SK-N-SH (cell line): ENCODE measurements at regions not wholly inside any gene's neighbourhood (a gene's known extent, or its start where the extent isn't known, plus 50 kb on each side); places are given as distances from the start of the nearest gene placed in this dataset.

ENCODE experiments used
- EP300 ChIP-seq, 2 experiments: IDR thresholded peaks; 2 replicates each; pipeline versions ENCODE4 v1.4.0 to v1.6.1; 2012; ENCODE audit warnings: borderline replicate concordance in 1 of 2, low read depth in 1 of 2, low read length in 1 of 2
- EZH2phosphoT487 ChIP-seq: fragments of 200-600 bp; sonication (generic); IDR thresholded peaks from 2 replicates; pipeline ENCODE4 v1.6.1; 2017; ENCODE audit warnings: low read depth, mixed run types, mild to moderate bottlenecking, antibody characterized with exemption, moderate library complexity, borderline replicate concordance
- JUND ChIP-seq: IDR thresholded peaks from 2 replicates; pipeline ENCODE4 v1.4.0; 2012
- MEF2A ChIP-seq: IDR thresholded peaks from 2 replicates; pipeline ENCODE4 v1.4.0; 2012; ENCODE audit warnings: low read depth, borderline replicate concordance
- REST ChIP-seq: IDR thresholded peaks from 2 replicates; pipeline ENCODE4 v1.6.1; 2012; ENCODE audit warnings: mild to moderate bottlenecking, low read depth, low read length, moderate library complexity
- TCF12 ChIP-seq: IDR thresholded peaks from 2 replicates; pipeline ENCODE4 v1.4.0; 2012
- TF ChIP-seq, protein P1 (sequence below): fragments of 200-600 bp; sonication (generic); IDR thresholded peaks from 2 replicates; pipeline ENCODE4 v1.6.1; 2017; ENCODE audit warnings: antibody characterized with exemption, mild to moderate bottlenecking, moderate library complexity
- TF ChIP-seq, protein P2 (sequence below): IDR thresholded peaks from 2 replicates; pipeline ENCODE4 v1.4.0; 2012; ENCODE audit warnings: low read depth

DNA sequence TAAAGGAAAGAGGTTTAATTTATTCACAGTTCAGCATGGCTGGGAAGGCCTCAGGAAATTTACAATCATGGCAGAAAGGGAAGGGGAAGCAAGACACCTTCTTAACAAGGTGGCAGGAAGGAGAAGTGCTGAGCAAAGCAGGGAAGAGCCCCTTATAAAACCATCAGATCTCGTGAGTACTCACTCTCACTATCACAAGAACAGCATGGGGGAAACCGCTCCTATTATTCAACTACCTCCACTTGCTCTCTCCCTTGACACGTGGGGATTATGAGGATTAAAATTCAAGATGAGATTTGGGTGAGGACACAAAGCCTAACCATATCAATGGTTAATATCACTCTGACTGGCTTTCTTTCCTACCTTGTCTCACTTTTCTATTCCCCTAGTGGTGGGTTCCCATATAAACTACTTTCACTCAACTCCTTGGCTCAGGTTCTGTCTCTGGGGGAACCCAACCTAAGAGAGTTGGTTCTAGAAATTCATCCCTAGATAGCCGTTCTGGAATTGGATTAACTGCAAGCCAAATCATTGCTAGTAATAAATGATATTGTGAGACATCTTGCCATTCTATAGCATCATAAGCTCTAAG lies 749.8 kb upstream of the GRAMD2B start:
- TF ChIP-seq, protein P1, sequence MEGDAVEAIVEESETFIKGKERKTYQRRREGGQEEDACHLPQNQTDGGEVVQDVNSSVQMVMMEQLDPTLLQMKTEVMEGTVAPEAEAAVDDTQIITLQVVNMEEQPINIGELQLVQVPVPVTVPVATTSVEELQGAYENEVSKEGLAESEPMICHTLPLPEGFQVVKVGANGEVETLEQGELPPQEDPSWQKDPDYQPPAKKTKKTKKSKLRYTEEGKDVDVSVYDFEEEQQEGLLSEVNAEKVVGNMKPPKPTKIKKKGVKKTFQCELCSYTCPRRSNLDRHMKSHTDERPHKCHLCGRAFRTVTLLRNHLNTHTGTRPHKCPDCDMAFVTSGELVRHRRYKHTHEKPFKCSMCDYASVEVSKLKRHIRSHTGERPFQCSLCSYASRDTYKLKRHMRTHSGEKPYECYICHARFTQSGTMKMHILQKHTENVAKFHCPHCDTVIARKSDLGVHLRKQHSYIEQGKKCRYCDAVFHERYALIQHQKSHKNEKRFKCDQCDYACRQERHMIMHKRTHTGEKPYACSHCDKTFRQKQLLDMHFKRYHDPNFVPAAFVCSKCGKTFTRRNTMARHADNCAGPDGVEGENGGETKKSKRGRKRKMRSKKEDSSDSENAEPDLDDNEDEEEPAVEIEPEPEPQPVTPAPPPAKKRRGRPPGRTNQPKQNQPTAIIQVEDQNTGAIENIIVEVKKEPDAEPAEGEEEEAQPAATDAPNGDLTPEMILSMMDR = 0 out of 2 replicates have a peak, but pooled peaks have one; percentile 16
- TF ChIP-seq EZH2phosphoT487 = no peak
- TF ChIP-seq, protein P2, sequence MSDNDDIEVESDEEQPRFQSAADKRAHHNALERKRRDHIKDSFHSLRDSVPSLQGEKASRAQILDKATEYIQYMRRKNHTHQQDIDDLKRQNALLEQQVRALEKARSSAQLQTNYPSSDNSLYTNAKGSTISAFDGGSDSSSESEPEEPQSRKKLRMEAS = no peak
- no peak for TF ChIP-seq EP300 (IDR thresholded peaks at IDR 0.05; ENCODE audit: borderline replicate concordance in 1 of 2, low read depth in 1 of 2, low read length in 1 of 2)
- TF ChIP-seq JUND = no peak
- no peak for TF ChIP-seq TCF12
- no peak for TF ChIP-seq REST
- TF ChIP-seq MEF2A = no peak
